ENCODE measurements at regions not wholly inside any gene's neighbourhood (a gene's known extent, or its start where the extent isn't known, plus 50 kb on each side); places are given as distances from the start of the nearest gene placed in this dataset.

DNA sequence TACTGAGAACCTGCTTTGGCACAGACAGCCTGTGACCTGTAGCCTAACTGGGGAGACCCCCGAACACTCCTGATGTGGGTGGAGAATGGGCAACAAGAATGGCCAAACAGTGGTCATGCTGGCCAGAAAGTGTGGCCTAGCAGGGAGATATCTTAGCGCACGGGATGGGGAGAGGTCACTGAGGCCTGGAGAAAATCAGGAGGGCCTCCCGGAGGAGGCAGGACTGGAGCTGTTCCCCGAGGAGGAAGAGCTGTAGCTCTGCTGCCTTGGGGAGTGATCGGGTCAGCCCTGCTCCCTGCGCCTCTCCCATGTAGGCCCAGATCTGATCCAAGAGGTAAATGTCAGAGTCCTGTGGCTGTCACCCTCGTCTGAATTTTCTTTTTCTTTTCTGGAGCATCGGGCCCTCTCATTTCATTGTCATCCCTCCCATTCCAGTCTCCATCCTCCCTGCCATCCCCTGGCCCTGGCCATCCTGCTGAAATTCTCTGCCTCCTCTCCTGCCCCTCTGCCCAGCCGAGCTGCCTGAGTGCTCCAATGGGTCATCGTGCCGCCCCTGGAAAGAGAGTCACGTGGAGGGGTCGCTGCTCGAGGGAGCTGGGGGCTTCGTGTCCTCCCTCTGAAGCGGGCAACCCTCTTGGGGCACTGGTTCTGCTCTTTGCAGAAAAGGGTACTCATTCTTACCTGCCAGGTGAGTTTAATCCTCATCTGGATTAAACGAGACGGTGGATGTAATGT lies 242.9 kb downstream of the HAUS1 start:
- TF ChIP-seq JUND (IDR thresholded peaks at IDR 0.05) (no peak), RAD21 (IDR thresholded peaks at IDR 0.05) (no peak), TAF1 (conservative IDR thresholded peaks at IDR 0.05) (no peak), GABPA (IDR thresholded peaks at IDR 0.05 in 1 of 2, conservative IDR thresholded peaks at IDR 0.05 in 1 of 2) (no peak)
- TF ChIP-seq, protein P1, sequence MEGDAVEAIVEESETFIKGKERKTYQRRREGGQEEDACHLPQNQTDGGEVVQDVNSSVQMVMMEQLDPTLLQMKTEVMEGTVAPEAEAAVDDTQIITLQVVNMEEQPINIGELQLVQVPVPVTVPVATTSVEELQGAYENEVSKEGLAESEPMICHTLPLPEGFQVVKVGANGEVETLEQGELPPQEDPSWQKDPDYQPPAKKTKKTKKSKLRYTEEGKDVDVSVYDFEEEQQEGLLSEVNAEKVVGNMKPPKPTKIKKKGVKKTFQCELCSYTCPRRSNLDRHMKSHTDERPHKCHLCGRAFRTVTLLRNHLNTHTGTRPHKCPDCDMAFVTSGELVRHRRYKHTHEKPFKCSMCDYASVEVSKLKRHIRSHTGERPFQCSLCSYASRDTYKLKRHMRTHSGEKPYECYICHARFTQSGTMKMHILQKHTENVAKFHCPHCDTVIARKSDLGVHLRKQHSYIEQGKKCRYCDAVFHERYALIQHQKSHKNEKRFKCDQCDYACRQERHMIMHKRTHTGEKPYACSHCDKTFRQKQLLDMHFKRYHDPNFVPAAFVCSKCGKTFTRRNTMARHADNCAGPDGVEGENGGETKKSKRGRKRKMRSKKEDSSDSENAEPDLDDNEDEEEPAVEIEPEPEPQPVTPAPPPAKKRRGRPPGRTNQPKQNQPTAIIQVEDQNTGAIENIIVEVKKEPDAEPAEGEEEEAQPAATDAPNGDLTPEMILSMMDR (IDR thresholded peaks at IDR 0.05; ENCODE audit: low read depth, low read length, missing input control): no peak
- TF ChIP-seq, protein P2, sequence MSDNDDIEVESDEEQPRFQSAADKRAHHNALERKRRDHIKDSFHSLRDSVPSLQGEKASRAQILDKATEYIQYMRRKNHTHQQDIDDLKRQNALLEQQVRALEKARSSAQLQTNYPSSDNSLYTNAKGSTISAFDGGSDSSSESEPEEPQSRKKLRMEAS (IDR thresholded peaks at IDR 0.05): no peak
- TF ChIP-seq, protein P3, sequence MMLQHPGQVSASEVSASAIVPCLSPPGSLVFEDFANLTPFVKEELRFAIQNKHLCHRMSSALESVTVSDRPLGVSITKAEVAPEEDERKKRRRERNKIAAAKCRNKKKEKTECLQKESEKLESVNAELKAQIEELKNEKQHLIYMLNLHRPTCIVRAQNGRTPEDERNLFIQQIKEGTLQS (IDR thresholded peaks at IDR 0.05): no peak
- TF ChIP-seq, protein P4, sequence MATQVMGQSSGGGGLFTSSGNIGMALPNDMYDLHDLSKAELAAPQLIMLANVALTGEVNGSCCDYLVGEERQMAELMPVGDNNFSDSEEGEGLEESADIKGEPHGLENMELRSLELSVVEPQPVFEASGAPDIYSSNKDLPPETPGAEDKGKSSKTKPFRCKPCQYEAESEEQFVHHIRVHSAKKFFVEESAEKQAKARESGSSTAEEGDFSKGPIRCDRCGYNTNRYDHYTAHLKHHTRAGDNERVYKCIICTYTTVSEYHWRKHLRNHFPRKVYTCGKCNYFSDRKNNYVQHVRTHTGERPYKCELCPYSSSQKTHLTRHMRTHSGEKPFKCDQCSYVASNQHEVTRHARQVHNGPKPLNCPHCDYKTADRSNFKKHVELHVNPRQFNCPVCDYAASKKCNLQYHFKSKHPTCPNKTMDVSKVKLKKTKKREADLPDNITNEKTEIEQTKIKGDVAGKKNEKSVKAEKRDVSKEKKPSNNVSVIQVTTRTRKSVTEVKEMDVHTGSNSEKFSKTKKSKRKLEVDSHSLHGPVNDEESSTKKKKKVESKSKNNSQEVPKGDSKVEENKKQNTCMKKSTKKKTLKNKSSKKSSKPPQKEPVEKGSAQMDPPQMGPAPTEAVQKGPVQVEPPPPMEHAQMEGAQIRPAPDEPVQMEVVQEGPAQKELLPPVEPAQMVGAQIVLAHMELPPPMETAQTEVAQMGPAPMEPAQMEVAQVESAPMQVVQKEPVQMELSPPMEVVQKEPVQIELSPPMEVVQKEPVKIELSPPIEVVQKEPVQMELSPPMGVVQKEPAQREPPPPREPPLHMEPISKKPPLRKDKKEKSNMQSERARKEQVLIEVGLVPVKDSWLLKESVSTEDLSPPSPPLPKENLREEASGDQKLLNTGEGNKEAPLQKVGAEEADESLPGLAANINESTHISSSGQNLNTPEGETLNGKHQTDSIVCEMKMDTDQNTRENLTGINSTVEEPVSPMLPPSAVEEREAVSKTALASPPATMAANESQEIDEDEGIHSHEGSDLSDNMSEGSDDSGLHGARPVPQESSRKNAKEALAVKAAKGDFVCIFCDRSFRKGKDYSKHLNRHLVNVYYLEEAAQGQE (IDR thresholded peaks at IDR 0.05): no peak

All from liver (tissue), 3 donors.